SK-N-SH (cell line): ENCODE measurements at regions not wholly inside any gene's neighbourhood (a gene's known extent, or its start where the extent isn't known, plus 50 kb on each side); places are given as distances from the start of the nearest gene placed in this dataset.

Experiments used
- PBX3 ChIP-seq: IDR thresholded peaks from 2 replicates; pipeline ENCODE4; 2012
- RCOR1 ChIP-seq: fragments of 150-350 bp; IDR thresholded peaks from 2 replicates; pipeline ENCODE4 v1.6.1; 2017; ENCODE audit warnings: antibody characterized with exemption, low read length
- SIN3A ChIP-seq: IDR thresholded peaks from 2 replicates; pipeline ENCODE4 v1.6.1; 2012; ENCODE audit warnings: low read depth, mild to moderate bottlenecking, low read length, moderate library complexity, borderline replicate concordance
- TF ChIP-seq, protein P1 (sequence below): IDR thresholded peaks from 2 replicates; pipeline ENCODE4 v1.4.0; 2012; ENCODE audit warnings: low read depth
- TF ChIP-seq, protein P2 (sequence below): fragments of 200-600 bp; sonication (generic); IDR thresholded peaks from 2 replicates; pipeline ENCODE4 v1.6.1; 2017; ENCODE audit warnings: antibody characterized with exemption, mild to moderate bottlenecking, moderate library complexity

DNA sequence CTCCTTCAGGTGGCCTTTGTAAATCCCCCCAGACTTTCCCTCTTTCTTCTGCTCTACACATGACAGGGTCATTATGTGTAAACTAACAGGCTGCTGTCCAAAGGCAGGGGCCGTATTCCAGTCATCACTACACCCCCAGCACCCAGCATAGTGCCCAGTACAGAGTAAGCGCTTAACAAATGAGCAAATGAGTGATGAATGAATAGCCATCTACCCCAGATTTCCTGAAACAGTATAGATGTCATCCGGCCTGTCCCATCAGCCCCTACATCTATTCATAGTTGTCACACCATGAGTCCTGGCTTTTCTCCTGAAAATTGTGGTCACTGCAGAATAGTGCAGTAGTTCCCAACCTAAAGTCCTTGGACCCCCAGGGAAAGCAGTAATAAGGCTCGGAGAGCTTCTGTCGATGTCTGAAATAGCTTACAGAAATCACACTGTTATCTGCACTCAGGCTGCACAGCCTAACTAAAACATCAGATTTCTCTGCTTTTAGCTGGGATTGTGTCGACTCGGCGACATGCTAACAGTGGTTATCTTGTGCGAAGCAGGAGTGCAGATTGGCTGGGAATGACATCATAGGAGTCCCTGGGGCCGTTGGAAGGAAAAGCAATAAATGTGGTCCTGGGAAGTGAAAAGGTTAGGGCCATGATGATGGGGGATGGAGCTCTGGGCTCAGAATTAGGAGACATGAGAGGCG, 143.8 kb upstream of the NECTIN1 start:
- TF ChIP-seq, protein P1, sequence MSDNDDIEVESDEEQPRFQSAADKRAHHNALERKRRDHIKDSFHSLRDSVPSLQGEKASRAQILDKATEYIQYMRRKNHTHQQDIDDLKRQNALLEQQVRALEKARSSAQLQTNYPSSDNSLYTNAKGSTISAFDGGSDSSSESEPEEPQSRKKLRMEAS = no peak
- TF ChIP-seq PBX3 (no peak), RCOR1 (no peak), SIN3A (no peak)
- TF ChIP-seq, protein P2, sequence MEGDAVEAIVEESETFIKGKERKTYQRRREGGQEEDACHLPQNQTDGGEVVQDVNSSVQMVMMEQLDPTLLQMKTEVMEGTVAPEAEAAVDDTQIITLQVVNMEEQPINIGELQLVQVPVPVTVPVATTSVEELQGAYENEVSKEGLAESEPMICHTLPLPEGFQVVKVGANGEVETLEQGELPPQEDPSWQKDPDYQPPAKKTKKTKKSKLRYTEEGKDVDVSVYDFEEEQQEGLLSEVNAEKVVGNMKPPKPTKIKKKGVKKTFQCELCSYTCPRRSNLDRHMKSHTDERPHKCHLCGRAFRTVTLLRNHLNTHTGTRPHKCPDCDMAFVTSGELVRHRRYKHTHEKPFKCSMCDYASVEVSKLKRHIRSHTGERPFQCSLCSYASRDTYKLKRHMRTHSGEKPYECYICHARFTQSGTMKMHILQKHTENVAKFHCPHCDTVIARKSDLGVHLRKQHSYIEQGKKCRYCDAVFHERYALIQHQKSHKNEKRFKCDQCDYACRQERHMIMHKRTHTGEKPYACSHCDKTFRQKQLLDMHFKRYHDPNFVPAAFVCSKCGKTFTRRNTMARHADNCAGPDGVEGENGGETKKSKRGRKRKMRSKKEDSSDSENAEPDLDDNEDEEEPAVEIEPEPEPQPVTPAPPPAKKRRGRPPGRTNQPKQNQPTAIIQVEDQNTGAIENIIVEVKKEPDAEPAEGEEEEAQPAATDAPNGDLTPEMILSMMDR = no peak
